GM08714 (cell line): ENCODE measurements at regions not wholly inside any gene's neighbourhood (a gene's known extent, or its start where the extent isn't known, plus 50 kb on each side); places are given as distances from the start of the nearest gene placed in this dataset.
"Not testable (repeated sequence)": the region's sequence is repeated elsewhere in the genome, so short reads cannot be mapped to it uniquely, and the experiment has no call there.

Source experiments
- H3K4me3 ChIP-seq: fragments of 200-500 bp; sonication (Bioruptor generic); 2 replicates; pipeline ENCODE4 v1.5.1; 2014; ENCODE audit warnings: mild to moderate bottlenecking, low read length, inconsistent platforms
- ZNF274 ChIP-seq: IDR thresholded peaks from 2 replicates; pipeline ENCODE4 v1.6.1; 2012; ENCODE audit warnings: mild to moderate bottlenecking, low read depth, low read length

DNA sequence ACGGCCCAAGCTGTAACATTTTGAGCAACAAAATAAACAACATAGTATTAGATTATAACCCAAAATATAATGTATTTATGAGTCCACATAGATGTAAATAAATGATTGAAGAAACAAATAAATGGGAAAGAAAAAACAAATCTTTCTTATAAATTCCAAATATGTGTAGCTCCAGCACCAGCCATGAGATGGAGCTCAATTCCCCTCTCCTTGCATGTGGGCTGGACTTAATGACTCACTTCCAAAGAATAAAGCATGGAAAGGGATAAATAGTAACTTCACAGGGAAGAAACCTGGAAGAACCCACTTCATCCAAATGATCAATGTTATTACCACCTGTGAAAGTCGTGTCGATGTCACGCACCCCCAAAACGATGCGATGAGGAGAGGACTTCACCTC is 158.8 kb downstream of the RPAP3 start:
- no peak overlapping the region for H3K4me3 ChIP-seq
- TF ChIP-seq ZNF274 = no peak

- H3K4me3 ChIP-seq = no peak overlapping the region
- TF ChIP-seq ZNF274 = no peak
These were observed 159.8 kb downstream of the RPAP3 start for GRCh38 chr12:47545938-47546609.

- no peak for TF ChIP-seq ZNF274
- no peak overlapping the region for H3K4me3 ChIP-seq
These were observed 171.1 kb downstream of the RPAP3 start for GRCh38 chr12:47534695-47535094.

- no peak for TF ChIP-seq ZNF274
- no peak overlapping the region for H3K4me3 ChIP-seq
These were observed 175.8 kb downstream of the RPAP3 start for GRCh38 chr12:47530050-47530449.

GRCh38 chr12:47527816-47528215 is 178.0 kb downstream of the RPAP3 start:
- no peak for TF ChIP-seq ZNF274
- no peak overlapping the region for H3K4me3 ChIP-seq

GRCh38 chr12:47520029-47520428 is 185.8 kb downstream of the RPAP3 start:
- TF ChIP-seq ZNF274 = no peak
- H3K4me3 ChIP-seq = no peak overlapping the region

DNA sequence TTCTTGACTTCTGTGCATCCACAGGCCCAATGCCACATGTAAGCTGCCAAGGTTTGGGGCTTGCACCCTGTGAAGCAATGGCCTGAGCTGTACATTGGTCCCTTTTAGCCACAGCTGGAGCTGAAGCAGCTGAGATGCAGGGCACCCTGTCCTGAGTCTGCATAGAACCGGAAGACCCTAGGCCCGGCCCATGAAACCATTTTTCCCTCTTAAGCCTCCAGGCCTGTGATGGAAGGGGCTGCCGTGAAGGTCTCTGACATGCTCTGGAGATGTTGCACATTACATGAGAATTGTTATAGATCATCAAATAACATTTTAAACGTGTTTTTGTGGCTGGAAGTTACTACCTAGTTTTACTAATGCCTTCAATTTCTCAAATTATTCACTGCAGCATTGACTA is 188.7 kb downstream of the RPAP3 start:
- no peak for TF ChIP-seq ZNF274
- no peak overlapping the region for H3K4me3 ChIP-seq

DNA sequence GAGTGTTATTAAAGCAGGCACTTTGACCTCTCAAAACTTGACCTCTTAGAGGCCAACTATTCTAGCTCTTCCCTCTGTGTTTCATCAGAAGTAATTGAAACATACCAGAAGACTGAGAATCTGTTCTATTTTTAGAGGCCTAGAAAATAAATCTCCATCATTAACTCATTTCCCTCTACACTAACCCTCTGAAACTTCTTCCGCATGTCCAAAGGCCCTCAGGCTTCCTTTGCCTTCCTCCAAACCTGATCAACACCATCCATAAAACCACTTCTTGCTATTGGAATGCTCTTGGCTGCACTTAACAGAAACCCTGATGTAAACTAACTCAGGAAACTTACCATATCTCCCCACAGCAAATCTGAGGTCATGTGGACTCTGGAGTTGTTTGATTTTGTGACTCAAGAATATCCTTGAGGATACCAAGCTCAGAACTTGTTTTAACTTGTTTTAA is 196.4 kb downstream of the RPAP3 start:
- H3K4me3 ChIP-seq = no peak overlapping the region
- no peak for TF ChIP-seq ZNF274

GRCh38 chr12:47507221-47507620 is 198.6 kb downstream of the RPAP3 start:
- H3K4me3 ChIP-seq = no peak overlapping the region
- no peak for TF ChIP-seq ZNF274

DNA sequence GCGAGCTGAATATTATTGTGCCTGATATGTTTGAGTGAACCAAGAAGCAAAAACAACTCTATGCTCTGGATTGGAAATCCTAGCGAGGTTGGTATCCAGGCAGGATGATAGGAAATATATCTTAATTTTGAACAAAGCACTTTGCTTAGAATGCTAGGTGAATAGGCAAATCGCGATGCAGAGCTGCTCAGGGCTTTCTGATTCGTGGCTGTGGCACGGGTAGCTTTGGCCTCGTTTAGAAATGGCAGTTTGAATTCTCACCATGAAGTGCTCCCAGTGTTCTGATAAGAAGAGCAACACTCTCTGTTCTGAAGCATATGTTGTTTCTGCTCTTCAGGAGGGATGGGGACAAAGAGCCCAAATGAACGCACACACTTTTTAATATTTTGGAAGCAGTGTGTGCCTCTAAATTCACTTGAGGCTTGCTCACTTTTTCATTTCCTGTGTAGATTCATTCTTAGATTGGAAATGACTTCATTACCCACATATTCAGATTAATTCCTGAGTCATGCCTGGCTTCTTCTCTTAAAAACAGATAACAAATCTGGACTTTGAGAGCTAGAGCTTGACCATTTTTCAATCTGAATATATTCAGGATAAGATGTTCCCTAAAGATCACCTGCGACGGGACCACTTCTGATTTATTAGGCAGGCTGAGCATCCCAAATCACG is 200.9 kb downstream of the RPAP3 start:
- no peak for TF ChIP-seq ZNF274
- H3K4me3 ChIP-seq = no peak overlapping the region

DNA sequence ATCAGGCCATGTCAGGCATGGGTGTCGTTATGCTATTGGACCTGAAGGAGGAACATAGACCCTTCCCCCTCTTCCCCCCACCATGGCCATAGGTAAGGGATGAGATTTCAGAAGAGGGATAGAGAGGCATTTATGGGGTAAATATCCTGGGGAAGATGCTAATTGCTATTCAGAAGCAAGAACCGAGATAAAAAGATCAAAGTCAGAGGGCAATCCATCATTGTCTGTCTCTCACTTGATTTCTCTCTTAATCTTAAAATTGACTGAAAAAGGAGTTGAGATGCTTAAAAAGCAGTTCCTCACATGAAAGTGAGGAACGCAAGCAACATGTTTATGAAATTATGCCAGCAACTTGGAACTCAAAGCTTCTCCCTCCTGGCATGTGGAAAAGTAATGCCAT is 212.0 kb downstream of the RPAP3 start:
- no peak overlapping the region for H3K4me3 ChIP-seq
- no peak for TF ChIP-seq ZNF274

- no peak for TF ChIP-seq ZNF274
- H3K4me3 ChIP-seq = no peak overlapping the region
These were observed 214.1 kb downstream of the RPAP3 start for GRCh38 chr12:47491516-47492305.

GRCh38 chr12:47488888-47489287 is 216.9 kb downstream of the RPAP3 start:
- TF ChIP-seq ZNF274 = no peak
- no peak overlapping the region for H3K4me3 ChIP-seq

DNA sequence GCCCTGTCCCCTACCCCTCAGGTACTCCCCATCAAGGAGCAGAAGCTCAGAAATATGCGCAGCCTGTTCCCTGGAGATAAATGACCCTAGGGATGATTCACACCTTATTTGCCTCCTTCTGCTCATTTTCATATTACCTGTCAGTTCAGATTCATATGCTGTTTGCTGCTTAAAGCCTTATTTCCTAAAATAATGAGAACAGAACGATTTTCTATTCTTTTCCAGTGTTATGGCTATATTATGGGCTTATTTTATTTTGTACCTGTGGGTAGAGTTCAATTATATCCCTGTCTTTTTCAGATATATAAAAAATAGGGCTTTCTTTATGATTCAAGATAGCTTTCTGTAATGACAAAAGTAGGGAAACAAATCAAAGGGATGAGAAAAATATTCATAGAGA is 224.8 kb downstream of the RPAP3 start:
- no peak overlapping the region for H3K4me3 ChIP-seq
- TF ChIP-seq ZNF274 = no peak

DNA sequence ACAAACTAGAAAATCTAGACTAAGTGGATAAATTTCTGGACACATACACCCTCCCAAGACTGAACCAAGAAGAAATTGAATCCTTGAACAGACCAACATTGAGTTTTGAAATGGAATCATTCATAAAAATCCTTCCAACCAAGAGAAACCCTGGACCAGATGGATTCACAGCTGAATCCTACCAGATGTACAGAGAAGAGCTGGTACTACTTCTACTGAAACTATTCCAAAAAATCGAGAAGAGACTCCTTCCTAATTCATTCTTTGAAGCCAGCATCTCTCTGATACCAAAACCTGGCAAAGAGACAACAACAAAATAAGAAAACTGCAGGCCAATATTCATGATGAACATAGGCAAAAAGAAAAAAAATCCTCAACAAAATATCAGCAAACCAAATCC is 227.4 kb downstream of the RPAP3 start:
- no peak for TF ChIP-seq ZNF274
- no peak overlapping the region for H3K4me3 ChIP-seq

DNA sequence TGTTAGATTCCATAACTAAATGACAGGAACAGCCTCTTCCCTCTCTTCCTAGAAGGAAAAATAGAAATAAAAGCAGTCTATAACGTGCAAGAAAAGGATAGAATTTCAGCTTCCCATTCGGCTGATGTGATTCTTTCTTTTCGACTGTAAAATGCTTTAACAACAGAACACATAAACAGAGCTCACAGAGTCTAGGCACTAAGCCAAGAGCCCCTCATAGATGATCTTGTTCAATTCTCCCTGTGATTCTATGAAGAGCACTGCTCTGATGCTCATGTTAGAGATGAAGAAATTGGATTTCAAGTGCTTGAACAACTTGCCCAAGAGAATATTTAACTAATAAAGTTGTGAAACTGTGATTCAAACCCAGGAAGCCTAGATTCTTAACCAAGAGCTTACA is 232.7 kb downstream of the RPAP3 start:
- H3K4me3 ChIP-seq = no peak overlapping the region
- no peak for TF ChIP-seq ZNF274

- not testable (repeated sequence) for H3K4me3 ChIP-seq
These were observed 235.5 kb downstream of the RPAP3 start for GRCh38 chr12:47470349-47470748.

DNA sequence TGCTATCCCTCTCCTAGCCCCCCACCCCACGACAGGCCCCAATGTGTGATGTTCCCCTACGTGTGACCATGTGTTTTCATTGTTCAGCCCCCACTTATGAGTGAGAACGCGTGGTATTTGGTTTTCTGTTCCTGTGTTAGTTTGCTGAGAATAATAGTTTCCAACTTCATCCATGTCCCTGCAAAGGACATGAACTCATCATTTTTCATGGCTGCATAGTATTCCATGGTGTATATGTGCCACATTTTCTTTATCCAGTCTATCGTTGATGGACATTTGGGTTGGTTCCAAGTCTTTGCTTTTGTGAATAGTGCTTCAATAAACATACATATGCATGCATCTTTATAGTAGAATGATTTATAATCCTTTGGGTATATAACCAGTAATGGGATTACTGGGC is 241.9 kb downstream of the RPAP3 start:
- not testable (repeated sequence) for H3K4me3 ChIP-seq
